ENCODE measurements at regions not wholly inside any gene's neighbourhood (a gene's known extent, or its start where the extent isn't known, plus 50 kb on each side); places are given as distances from the start of the nearest gene placed in this dataset.
"Not testable (repeated sequence)": the region's sequence is repeated elsewhere in the genome, so short reads cannot be mapped to it uniquely, and the experiment has no call there.

GRCh38 chr5:34455098-34455497, 201.0 kb upstream of the RAI14 start:
- ATAC-seq (ENCODE audit: low FRiP score) (no peak), DNase-seq (ENCODE audit: low spot score) (no peak)
- TF ChIP-seq CTCF (IDR thresholded peaks at IDR 0.05), result no peak

GRCh38 chr5:34459908-34460307, 196.2 kb upstream of the RAI14 start:
- no peak for ATAC-seq (ENCODE audit: low FRiP score)
- no peak for DNase-seq (ENCODE audit: low spot score)
- no peak for TF ChIP-seq CTCF (IDR thresholded peaks at IDR 0.05)

- no peak for DNase-seq (ENCODE audit: low spot score)
- no peak for TF ChIP-seq CTCF (IDR thresholded peaks at IDR 0.05)
- ATAC-seq (ENCODE audit: low FRiP score), result no peak
Observed at GRCh38 chr5:34460496-34460895, 195.6 kb upstream of the RAI14 start.

GRCh38 chr5:34464829-34465228, 191.3 kb upstream of the RAI14 start:
- ATAC-seq (ENCODE audit: low FRiP score), result no peak
- no peak for DNase-seq (ENCODE audit: low spot score)
- TF ChIP-seq CTCF (IDR thresholded peaks at IDR 0.05), result no peak

GRCh38 chr5:34465301-34465700, 190.8 kb upstream of the RAI14 start:
- ATAC-seq (ENCODE audit: low FRiP score); DNase-seq (ENCODE audit: low spot score): not testable (repeated sequence)

- DNase-seq (ENCODE audit: low spot score); ATAC-seq (ENCODE audit: low FRiP score): not testable (repeated sequence)
Observed at GRCh38 chr5:34466519-34467388, 189.4 kb upstream of the RAI14 start.

- TF ChIP-seq CTCF (IDR thresholded peaks at IDR 0.05), result no peak
- DNase-seq (ENCODE audit: low spot score), result no peak
- ATAC-seq (ENCODE audit: low FRiP score), result no peak
Observed at GRCh38 chr5:34467436-34467835, 188.7 kb upstream of the RAI14 start.

- DNase-seq (ENCODE audit: low spot score); ATAC-seq (ENCODE audit: low FRiP score): not testable (repeated sequence)
Observed at GRCh38 chr5:34467984-34468383, 188.1 kb upstream of the RAI14 start.
